ENCODE measurements at regions not wholly inside any gene's neighbourhood (a gene's known extent, or its start where the extent isn't known, plus 50 kb on each side); places are given as distances from the start of the nearest gene placed in this dataset.

DNA sequence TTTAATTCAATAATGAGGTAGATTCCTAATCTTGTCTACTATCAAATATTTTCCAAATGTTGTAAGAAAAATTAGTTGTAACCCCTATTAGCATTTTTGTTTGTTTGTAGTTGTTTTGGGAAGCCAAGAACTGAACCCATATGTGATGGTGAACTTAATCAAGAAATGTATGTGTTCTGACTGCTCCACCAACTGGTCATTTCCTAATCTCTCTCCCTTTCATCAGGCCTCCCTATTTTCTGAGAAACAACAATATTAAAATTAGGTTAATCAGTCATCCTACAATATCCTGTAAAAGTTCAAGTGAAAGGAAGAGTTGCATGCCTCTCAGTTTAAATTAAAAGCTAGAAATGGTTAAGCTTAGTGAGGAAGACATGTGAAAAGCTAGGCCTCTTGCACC, 504.0 kb downstream of the EPHA4 start:
- DNase-seq (ENCODE audit: low read depth): no peak

DNA sequence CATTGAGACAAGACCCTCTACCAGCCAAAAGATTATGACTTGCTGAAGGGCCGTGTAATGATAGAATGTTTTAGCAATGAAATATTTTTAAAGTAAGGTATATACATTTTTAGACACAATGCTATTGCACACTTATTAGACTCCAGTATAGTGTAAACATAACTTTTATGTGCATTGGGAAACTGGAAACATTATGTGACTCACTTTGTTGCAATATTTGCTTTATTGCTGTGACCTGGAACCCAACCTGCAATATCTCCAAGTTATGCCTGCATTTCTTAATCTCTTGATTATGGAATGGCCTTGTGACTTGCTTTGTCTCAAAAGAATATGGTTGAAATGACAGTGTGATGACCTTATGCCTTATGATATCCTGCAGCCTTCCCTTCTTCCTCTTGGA, 502.0 kb downstream of the EPHA4 start:
- no peak for DNase-seq (ENCODE audit: low read depth)

DNA sequence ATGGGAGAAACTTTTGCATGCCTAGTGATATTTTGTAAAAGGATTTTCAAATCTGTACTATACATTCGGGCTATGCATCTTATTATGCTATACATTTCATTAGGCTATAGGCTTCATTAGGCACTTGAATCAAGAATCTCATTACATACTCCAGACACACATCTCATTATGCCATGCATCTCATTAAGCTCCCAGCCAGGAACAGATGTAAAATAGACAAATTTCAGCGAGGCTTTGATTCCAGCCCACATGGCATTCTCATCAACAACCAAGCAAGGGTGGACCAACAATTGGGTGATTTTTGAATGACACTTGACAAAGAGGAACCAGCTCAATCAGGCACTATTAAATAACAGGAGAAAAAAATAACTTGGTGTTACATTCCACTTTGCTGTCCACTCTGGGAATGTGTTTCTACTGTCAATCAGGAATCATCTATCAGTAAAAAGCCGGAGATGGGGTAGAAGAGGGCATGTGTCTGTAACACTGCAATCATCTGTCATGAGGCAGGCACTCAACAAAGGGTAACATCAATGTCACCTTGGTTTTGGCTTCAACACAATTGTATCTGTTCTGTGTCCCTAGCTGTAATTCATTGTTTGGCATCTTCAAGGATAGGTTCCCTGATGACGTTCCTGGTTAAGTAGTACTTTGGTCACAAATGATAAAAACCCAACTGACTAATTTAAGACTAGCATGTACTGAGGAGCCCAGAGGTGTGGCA, 498.6 kb downstream of the EPHA4 start:
- no peak for DNase-seq (ENCODE audit: low read depth)

GRCh38 chr2:221074238-221074637, 497.9 kb downstream of the EPHA4 start:
- no peak for DNase-seq (ENCODE audit: low read depth)

GRCh38 chr2:221075203-221075602, 496.9 kb downstream of the EPHA4 start:
- DNase-seq (ENCODE audit: low read depth): no peak

- no peak for DNase-seq (ENCODE audit: low read depth)
Measured at GRCh38 chr2:221077251-221077650, 494.9 kb downstream of the EPHA4 start.

DNA sequence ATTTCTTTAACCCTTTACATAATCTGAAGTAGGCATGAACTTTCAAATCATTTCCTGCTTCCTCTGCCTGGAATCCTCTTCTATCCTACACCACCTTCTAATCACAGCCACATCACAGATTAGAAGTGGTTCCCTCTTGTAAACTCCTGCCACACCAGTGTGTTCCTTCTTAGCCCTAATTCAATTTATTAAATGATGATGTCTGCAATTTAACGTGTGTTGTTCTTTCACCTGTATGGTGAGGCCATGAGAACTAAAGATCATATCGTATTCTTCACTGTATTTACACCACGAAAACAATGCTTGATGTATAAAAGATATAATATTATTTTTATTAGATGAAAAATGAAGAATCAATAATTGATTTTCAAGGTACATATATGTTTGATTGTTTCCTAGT, 494.3 kb downstream of the EPHA4 start:
- DNase-seq (ENCODE audit: low read depth): no peak

DNA sequence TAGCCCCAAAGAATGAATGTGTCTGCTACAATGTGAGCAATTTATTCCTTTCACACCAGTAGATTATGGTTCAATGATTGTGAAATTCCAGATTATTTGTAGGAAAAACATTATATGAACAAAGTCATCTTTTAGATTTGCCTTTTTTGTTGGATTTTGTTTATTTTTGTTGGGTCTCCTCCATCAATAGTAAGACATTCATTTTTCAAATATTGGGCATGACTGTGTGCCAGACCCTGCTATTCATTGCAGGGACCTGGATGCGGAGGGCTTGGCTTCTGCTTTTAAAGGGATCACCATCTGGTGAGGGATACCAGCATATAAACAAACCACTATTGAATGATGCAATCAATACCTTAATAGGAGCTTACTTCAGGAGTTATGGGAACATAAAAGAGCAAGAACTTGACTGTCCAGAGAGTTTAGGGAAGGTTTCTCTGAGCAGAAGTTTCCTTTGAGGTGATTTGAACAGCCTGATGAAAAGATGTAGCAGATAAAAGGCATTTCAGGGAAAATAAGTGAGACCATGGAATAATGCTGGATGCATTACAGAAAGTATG, 486.7 kb downstream of the EPHA4 start:
- DNase-seq (ENCODE audit: low read depth): no peak

DNA sequence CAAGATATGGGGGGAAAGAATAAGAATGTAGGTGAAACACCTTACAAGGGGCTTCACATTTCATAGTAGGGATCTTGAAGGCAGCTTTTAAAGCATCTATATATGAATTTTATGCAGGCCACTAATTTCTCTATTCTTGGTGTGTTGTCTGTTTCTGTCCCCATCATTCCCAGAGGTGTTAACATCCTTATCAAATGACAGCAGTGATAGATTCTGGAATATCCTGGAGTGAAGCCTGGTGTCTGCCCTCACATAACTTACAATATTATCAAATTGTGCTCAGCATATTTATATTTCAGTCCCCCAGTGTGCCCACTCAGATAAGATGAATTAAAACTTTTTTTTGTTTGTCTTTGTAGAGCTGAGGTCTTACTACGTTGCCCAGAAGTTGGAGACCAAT, 486.2 kb downstream of the EPHA4 start:
- DNase-seq (ENCODE audit: low read depth): no peak

DNA sequence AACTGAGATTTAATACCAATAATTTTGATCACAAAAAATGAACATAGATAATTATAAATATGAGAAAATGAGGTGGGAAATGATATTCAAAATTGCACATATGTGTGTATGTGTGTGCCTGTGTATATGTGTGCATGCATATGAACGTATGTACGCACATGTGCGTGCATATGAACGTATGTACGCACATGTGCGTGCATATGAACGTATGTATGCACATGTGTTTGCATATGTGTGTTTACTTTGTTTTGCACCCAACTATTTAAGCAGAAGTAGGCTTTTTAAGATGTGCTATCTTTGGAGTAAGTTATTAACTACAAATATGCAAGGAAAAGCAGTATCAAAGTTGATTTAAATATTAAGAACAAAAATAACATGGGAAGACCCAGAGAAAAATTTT, 484.3 kb downstream of the EPHA4 start:
- DNase-seq (ENCODE audit: low read depth): no peak

DNA sequence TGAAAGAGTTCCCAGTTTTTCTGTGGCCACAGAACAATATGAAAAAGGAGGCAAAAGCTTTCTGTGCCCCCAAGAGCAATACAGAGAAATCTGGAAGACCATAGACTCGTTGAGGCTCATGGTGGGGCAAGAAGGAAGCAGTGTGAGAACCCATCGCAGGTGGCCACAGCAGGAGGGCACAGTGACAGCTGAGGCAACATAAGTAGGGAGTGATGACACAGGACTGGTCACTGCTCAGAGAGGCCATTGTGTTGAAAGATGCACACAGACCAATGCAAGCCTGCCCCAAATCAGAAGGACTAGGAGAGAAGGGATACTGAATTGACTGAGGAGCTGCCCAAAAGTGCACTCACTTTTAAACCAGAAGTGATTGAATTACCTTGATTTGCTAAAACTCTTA, 483.6 kb downstream of the EPHA4 start:
- no peak for DNase-seq (ENCODE audit: low read depth)

DNA sequence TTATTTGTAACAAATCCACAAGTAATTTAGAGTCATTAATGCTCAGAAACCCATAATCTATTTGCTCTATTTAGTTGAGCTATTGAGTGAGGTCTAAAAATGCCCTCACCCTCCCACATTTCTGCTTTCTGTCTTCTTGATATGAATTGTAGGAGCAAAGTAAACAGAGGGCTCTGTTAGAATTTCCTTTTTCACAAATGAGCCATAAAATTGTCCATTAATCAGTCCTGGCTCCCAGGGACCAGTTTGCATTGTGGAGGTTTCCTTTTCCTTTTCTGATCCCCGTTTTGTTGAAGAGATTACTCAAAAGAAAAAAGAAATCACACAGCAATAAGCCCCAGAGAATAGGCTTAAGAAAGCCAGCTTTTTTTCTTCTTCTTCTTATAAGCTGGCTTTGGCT, 476.7 kb downstream of the EPHA4 start:
- no peak for DNase-seq (ENCODE audit: low read depth)

GRCh38 chr2:221096706-221097567, 475.2 kb downstream of the EPHA4 start:
- no peak for DNase-seq (ENCODE audit: low read depth)

DNA sequence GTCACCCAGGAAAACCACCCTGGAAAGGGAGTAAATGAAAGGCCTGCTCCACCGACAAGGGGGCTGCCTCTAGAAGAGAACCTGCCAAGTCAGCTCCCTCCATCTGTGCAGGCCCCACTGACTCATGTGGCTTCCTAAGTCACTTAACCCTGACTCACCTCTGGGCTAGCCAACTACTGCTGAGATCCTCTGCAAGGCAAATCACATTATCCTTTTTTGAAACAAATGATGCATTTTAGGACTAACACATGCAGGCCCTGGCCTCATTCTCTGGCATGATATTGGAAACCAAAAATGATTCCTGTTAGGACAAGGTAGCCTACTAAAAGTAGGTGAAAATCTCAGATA, 474.6 kb downstream of the EPHA4 start:
- no peak for DNase-seq (ENCODE audit: low read depth)

DNA sequence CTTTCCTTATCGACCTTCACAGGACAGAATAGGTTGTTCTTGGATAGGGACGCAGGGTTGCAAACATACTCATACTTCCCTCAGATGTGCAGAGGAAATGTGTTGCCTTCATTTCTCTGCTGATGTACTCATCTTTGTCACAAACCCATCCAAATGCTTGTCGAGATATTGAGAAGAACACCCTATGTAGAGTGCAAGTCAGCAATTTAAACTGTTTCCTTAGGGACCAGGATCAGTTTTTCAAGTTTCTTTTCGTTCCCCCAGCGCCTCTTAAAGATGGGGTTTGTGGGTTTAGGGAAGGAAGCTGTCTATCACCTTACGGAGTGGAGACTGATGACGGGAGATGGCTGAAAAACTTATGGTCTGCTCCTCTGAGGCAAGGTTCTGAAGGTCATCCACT, 474.2 kb downstream of the EPHA4 start:
- DNase-seq (ENCODE audit: low read depth): no peak

- DNase-seq (ENCODE audit: low read depth): no peak
Measured at GRCh38 chr2:221100467-221101089, 471.5 kb downstream of the EPHA4 start.

DNA sequence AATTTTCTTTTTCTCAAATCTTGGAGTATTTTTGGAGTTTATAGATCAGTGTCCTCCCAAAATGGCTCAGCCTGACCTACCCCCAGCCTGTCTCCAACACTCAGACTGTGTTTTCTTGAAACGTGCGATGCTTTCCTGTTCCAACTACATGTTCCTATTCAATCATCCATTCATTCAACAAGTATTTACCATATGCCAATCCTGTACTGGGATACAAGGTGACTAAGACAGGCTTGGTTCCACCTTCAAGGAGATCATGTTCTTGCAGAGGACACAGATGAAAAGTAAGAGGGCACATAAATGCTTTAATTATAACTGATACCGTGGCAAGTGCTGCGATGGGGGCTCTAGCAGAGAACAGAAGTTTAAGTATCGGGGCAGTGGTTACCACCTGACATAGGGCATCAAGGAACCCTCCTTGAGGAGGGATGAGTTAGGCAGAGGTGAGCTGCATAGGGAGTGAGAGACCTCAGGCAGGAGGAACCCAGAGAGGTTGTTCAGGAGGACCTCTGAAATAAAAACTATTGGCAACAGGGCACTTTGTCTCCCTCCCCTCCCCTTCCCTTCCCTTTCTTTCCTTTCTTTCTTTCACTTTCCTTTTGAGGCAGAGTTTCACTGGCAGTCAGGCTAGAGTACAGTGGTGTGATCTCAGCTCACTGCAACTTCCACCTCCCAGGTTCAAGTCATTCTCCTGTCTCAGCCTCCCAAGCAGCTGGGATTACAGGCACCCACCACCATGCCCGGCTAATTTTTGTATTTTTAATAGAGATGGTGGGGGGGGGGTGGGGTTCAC, 469.0 kb downstream of the EPHA4 start:
- DNase-seq (ENCODE audit: low read depth): no peak

GRCh38 chr2:221103930-221104329, 468.2 kb downstream of the EPHA4 start:
- no peak for DNase-seq (ENCODE audit: low read depth)

DNA sequence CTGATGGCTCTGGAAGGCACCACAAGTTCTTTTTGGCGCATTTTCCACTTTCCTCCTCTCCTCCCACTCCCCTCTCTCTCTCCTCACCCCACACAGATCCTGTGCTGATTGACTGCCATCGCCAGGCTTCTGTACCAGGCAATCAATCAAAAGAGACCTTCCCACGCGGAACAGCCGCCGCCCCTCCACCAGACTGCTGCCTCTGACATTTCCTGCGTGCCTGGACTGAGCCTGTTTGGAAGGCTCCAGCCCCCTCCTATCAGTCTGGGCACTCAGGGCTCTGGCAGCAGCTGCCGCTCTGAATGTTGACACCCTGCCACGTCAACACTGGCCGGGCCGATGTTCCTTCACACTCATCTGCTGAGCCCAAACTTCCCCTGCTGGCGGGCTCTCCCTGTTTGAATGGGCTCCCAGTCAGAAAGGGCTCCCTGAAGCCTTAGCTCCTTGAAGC, 467.7 kb downstream of the EPHA4 start:
- no peak for DNase-seq (ENCODE audit: low read depth)

- no peak for DNase-seq (ENCODE audit: low read depth)
Measured at GRCh38 chr2:221106241-221106640, 465.9 kb downstream of the EPHA4 start.

DNA sequence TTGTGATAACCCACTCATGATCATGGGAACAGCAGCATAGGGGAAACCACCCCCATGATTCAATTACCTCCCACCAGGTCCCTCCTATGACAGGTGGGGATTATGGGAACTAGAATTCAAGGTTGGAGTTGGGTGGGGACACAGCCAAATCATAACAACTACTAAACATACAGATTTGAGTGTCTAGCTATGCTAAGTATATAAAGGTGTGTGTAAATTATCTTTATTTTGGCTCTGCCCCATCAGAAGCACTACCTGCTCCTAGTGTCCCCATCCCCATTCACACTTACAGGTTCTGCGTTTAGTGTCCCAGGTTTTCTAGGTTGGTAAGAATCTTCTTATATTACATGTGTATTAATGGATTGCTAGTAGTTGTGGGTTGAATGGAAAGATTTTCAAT, 464.7 kb downstream of the EPHA4 start:
- no peak for DNase-seq (ENCODE audit: low read depth)

DNA sequence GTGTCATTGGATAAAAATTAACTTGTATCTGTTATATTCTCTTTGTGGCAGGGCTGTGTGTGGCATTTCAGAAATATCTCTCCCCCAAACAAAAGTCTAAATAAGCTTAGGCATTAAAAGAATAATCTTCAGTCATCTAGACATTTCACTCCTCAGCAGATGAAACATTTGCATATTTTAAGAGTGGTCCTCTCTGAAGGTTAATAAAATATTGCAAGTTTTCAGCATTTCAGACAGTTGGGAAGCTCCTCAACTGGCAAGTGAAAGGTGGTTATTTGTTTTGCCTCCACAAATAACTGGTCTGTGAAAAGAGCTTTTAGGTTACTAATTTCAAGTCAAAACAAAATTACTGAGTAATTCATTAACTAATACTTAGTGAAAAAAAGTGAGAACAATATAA, 462.6 kb downstream of the EPHA4 start:
- DNase-seq (ENCODE audit: low read depth): no peak
